GM10266 (cell line): ENCODE measurements at regions not wholly inside any gene's neighbourhood (a gene's known extent, or its start where the extent isn't known, plus 50 kb on each side); places are given as distances from the start of the nearest gene placed in this dataset.

Source experiments
- DNase-seq: peaks from one replicate; pipeline ENCODE4 v3.0.0; 2012; ENCODE audit errors: extremely low spot score
- CTCF ChIP-seq: IDR thresholded peaks from 2 replicates; pipeline ENCODE4 v1.5.1; 2012; ENCODE audit warnings: mild to moderate bottlenecking, low read depth; ENCODE audit not compliant: control insufficient read depth, insufficient read depth; ENCODE audit errors: missing control alignments

- no peak for DNase-seq
- no peak for TF ChIP-seq CTCF
Observed at GRCh38 chr13:33730619-33731018, 87.3 kb upstream of the RFC3 start.

- no peak for DNase-seq
Observed at GRCh38 chr13:33735276-33735675, 82.7 kb upstream of the RFC3 start.

GRCh38 chr13:33739254-33739653, 78.7 kb upstream of the RFC3 start:
- DNase-seq: no peak
- no peak for TF ChIP-seq CTCF

More at GRCh38 chr13:33735276-33735675, 82.7 kb upstream of the RFC3 start:
- no peak for TF ChIP-seq CTCF

GRCh38 chr13:33740134-33740538, 77.8 kb upstream of the RFC3 start:
- TF ChIP-seq CTCF: no peak
- no peak for DNase-seq

GRCh38 chr13:33742321-33742720, 75.6 kb upstream of the RFC3 start:
- DNase-seq: no peak
- TF ChIP-seq CTCF: no peak

GRCh38 chr13:33743438-33744368, 74.2 kb upstream of the RFC3 start:
- no peak for TF ChIP-seq CTCF
- peak; percentile 44 for DNase-seq
